Gastrocnemius medialis (tissue), 4 donors: ENCODE measurements at regions not wholly inside any gene's neighbourhood (a gene's known extent, or its start where the extent isn't known, plus 50 kb on each side); places are given as distances from the start of the nearest gene placed in this dataset.

Experiments used
- CTCF ChIP-seq, 5 experiments: fragments of 450-650 bp in 3 of 5; fragments of 200-600 bp in 2 of 5; sonication (generic) in 2 of 5; IDR thresholded peaks in 4 of 5; conservative IDR thresholded peaks in 1 of 5; 1 replicate in 4 of 5; 2 replicates in 1 of 5; pipeline ENCODE4 v1.5.1; 2016 to 2019; ENCODE audit warnings: antibody characterized with exemption in 5 of 5, mild to moderate bottlenecking in 3 of 5, moderate library complexity in 3 of 5
- POLR2A ChIP-seq, 2 donors: fragments of 450-650 bp; IDR thresholded peaks; one replicate each; pipeline ENCODE4 v1.6.1; 2017; ENCODE audit warnings: antibody characterized with exemption in 2 of 2, mild to moderate bottlenecking in 2 of 2, moderate library complexity in 2 of 2

- TF ChIP-seq POLR2A (IDR thresholded peaks at IDR 0.05) (no peak), CTCF (IDR thresholded peaks at IDR 0.05 in 4 of 5, conservative IDR thresholded peaks at IDR 0.05 in 1 of 5) (no peak)
These were observed 617.0 kb upstream of the CDH2 start for GRCh38 chr18:28793901-28794300.
